ENCODE measurements at regions not wholly inside any gene's neighbourhood (a gene's known extent, or its start where the extent isn't known, plus 50 kb on each side); places are given as distances from the start of the nearest gene placed in this dataset.
A peak's percentile ranks its signal among the peaks of the same experiment; 100 is the strongest.

- peaks cover 0 to 3% (median 0%) of the 10 kb centered on the region in 3 donors for H3K4me1 ChIP-seq (ENCODE audit: control insufficient read depth in 2 of 3, insufficient read depth in 2 of 3, low read depth in 1 of 3, low read length in 3 of 3)
- no peak overlapping the region for H3K4me3 ChIP-seq (ENCODE audit: low read length in 3 of 3)
- no peaks in the 10 kb centered on the region for H3K27me3 ChIP-seq (ENCODE audit: control insufficient read depth, insufficient read depth, low read length)
- FAIRE-seq (no peak), DNase-seq (peak in 2 of 5 donors; percentile 7 to 21)
- intact Hi-C loops (cut with DNase I), result no loop called here
- no peak overlapping the region for H3K27ac ChIP-seq (ENCODE audit: low read depth in 2 of 2, low read length in 2 of 2)
- H3K9me3 ChIP-seq (ENCODE audit: control insufficient read depth in 2 of 3, insufficient read depth in 1 of 3, low read length in 3 of 3), result no peaks in the 10 kb centered on the region
- no peak overlapping the region for H3K9ac ChIP-seq (ENCODE audit: low read length in 3 of 3)
- no peaks in the 10 kb centered on the region for H3K36me3 ChIP-seq (ENCODE audit: control insufficient read depth in 2 of 3, insufficient read depth in 3 of 3, low read length in 3 of 3)
- no peak for TF ChIP-seq CTCF (IDR thresholded peaks at IDR 0.05; ENCODE audit: borderline replicate concordance, extremely low read depth, insufficient read depth)
Observed at GRCh38 chr11:28820296-28820989, 712.3 kb downstream of the METTL15 start.

- H3K27me3 ChIP-seq (ENCODE audit: control insufficient read depth, insufficient read depth, low read length), result no peaks in the 10 kb centered on the region
- H3K4me3 ChIP-seq (ENCODE audit: low read length in 3 of 3), result no peak overlapping the region
- no peaks in the 10 kb centered on the region for H3K36me3 ChIP-seq (ENCODE audit: control insufficient read depth in 2 of 3, insufficient read depth in 3 of 3, low read length in 3 of 3)
- H3K4me1 ChIP-seq (ENCODE audit: control insufficient read depth in 2 of 3, insufficient read depth in 2 of 3, low read depth in 1 of 3, low read length in 3 of 3), result peaks cover 0 to 3% (median 0%) of the 10 kb centered on the region in 3 donors
- no peaks in the 10 kb centered on the region for H3K9me3 ChIP-seq (ENCODE audit: control insufficient read depth in 2 of 3, insufficient read depth in 1 of 3, low read length in 3 of 3)
- no peak for DNase-seq
- H3K9ac ChIP-seq (ENCODE audit: low read length in 3 of 3), result no peak overlapping the region
- intact Hi-C loops (cut with DNase I), result no loop called here
- TF ChIP-seq CTCF (IDR thresholded peaks at IDR 0.05; ENCODE audit: borderline replicate concordance, extremely low read depth, insufficient read depth), result no peak
- H3K27ac ChIP-seq (ENCODE audit: low read depth in 2 of 2, low read length in 2 of 2), result no peak overlapping the region
- no peak for FAIRE-seq
Observed at GRCh38 chr11:28819741-28820140, 711.6 kb downstream of the METTL15 start.

- intact Hi-C loops (cut with DNase I), result no loop called here
- Histone ChIP-seq H3K9ac (ENCODE audit: low read length in 3 of 3) (no peak overlapping the region), H3K27me3 (ENCODE audit: control insufficient read depth, insufficient read depth, low read length) (no peaks in the 10 kb centered on the region), H3K4me1 (ENCODE audit: control insufficient read depth in 2 of 3, insufficient read depth in 2 of 3, low read depth in 1 of 3, low read length in 3 of 3) (no peaks in the 10 kb centered on the region), H3K27ac (ENCODE audit: low read depth in 2 of 2, low read length in 2 of 2) (no peak overlapping the region), H3K9me3 (ENCODE audit: control insufficient read depth in 2 of 3, insufficient read depth in 1 of 3, low read length in 3 of 3) (no peaks in the 10 kb centered on the region), H3K4me3 (ENCODE audit: low read length in 3 of 3) (no peak overlapping the region), H3K36me3 (ENCODE audit: control insufficient read depth in 2 of 3, insufficient read depth in 3 of 3, low read length in 3 of 3) (no peaks in the 10 kb centered on the region)
- FAIRE-seq, result no peak
- DNase-seq, result no peak
- TF ChIP-seq CTCF (IDR thresholded peaks at IDR 0.05; ENCODE audit: borderline replicate concordance, extremely low read depth, insufficient read depth), result no peak
Observed at GRCh38 chr11:28815110-28815509, 706.9 kb downstream of the METTL15 start.

- DNase-seq (no peak), FAIRE-seq (no peak)
- Histone ChIP-seq H3K27ac (ENCODE audit: low read depth in 2 of 2, low read length in 2 of 2) (peak overlapping the region in 1 of 2 donors; percentile 23), H3K9me3 (ENCODE audit: control insufficient read depth in 2 of 3, insufficient read depth in 1 of 3, low read length in 3 of 3) (no peaks in the 10 kb centered on the region), H3K4me1 (ENCODE audit: control insufficient read depth in 2 of 3, insufficient read depth in 2 of 3, low read depth in 1 of 3, low read length in 3 of 3) (peaks cover 0 to 5% (median 0%) of the 10 kb centered on the region in 3 donors), H3K9ac (ENCODE audit: low read length in 3 of 3) (no peak overlapping the region), H3K27me3 (ENCODE audit: control insufficient read depth, insufficient read depth, low read length) (no peaks in the 10 kb centered on the region), H3K4me3 (ENCODE audit: low read length in 3 of 3) (no peak overlapping the region), H3K36me3 (ENCODE audit: control insufficient read depth in 2 of 3, insufficient read depth in 3 of 3, low read length in 3 of 3) (no peaks in the 10 kb centered on the region)
- intact Hi-C loops (cut with DNase I), result no loop called here
- no peak for TF ChIP-seq CTCF (IDR thresholded peaks at IDR 0.05; ENCODE audit: borderline replicate concordance, extremely low read depth, insufficient read depth)
Observed at GRCh38 chr11:28808771-28809170, 700.6 kb downstream of the METTL15 start.

All from kidney (tissue), 13 donors.